ENCODE measurements at regions not wholly inside any gene's neighbourhood (a gene's known extent, or its start where the extent isn't known, plus 50 kb on each side); places are given as distances from the start of the nearest gene placed in this dataset.
"Not testable (repeated sequence)": the region's sequence is repeated elsewhere in the genome, so short reads cannot be mapped to it uniquely, and the experiment has no call there.

DNA sequence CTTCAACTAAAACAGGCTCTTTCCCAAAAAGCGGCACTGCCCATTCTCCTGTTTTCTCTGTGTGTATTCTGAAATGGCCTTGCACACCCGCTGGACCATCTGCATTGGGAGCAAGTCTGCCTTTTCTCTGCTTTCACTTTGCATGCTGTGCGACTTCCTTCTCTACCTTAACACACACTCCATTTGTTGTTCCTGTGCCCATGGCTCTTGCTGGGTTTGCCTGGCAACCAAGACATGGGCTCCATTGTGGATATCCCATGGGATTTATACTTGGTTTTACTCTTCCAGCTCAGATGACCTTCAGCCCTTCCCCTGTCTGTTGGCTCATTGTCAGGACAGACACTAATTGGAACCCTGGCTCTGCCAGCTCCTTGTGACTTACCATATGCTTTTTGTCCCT lies 465.3 kb downstream of the REEP3 start:
- in situ Hi-C loops (cut with MboI; ENCODE audit: low sequenced_read_pairs) = no loop called here

DNA sequence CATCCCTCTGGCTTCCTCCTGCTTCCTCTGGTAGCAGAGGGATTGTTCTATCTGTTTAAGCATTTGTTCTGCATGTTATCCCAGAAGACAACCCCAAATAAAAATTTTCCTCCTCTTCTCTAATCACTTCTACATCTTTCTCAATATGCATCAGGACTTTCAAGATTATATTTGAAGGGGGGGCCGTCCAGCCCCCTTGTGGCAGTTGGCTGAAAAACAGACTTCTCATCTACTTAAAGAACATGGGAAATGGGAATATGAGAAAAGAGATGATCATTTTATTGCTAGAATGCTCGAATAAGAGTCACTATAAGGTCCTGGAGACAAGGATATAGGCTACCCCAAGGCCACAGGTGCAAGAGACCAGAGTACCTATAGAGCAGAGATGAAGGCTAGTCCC lies 466.0 kb downstream of the REEP3 start:
- in situ Hi-C loops (cut with MboI; ENCODE audit: low sequenced_read_pairs) = no loop called here

DNA sequence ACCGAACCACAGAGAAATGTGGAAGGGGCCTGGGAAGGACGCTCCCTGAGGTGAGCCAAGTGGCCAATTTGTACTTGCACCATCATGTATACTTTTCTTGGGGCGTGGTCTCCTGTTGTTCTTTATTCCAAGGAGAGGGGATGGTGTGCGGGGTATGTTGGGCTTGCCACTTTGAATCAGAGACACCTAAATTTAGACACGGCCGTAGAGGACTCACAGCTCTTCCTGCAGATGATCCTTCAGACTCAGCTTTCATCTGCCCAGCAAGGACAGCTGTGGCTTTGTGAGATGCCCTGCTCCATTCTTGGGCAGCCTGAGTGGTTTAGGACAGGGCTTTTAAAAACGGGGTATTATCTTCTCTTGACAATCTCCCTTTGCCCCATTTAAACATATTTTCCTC lies 473.2 kb downstream of the REEP3 start:
- in situ Hi-C loops (cut with MboI; ENCODE audit: low sequenced_read_pairs) = no loop called here

DNA sequence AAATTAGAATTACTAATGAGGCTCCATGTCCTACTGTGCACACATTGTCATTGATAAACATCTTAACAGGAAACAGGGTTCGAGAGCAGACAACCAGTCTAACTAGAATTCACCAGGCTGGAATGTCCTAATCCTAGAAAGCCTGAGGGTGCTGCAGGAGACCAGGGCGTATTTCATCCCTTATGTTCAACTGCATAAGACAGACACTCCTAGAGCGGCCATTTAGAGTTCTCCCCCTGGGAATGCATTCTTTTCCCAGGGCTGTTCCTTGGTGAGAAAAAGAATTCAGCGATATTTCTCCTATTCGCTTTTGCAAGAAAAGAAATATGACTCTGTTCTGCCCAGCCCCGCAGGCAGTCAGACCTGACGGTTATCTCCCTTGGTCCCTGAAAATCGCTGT lies 486.0 kb downstream of the REEP3 start:
- in situ Hi-C loops (cut with MboI; ENCODE audit: low sequenced_read_pairs) = no loop called here

DNA sequence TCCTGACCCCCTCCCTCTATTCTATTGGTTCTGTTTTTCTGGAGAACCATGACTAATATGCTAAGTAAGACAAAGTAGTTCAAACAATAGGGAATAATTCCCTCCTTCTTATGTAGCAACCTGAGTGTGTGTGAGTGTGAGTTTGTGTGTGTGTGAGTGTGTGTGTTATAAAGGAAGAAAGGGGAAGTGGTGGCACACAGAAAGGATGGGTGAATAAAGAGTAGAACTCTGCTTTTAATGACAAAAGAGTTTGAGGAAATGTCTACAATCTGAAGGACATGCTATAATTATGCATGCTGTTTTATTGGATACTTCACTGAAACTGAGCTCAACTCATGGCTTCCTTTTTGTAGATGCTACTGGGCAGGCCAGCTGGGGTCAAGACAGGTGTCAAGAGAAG lies 489.5 kb downstream of the REEP3 start:
- in situ Hi-C loops (cut with MboI; ENCODE audit: low sequenced_read_pairs) = no loop called here

DNA sequence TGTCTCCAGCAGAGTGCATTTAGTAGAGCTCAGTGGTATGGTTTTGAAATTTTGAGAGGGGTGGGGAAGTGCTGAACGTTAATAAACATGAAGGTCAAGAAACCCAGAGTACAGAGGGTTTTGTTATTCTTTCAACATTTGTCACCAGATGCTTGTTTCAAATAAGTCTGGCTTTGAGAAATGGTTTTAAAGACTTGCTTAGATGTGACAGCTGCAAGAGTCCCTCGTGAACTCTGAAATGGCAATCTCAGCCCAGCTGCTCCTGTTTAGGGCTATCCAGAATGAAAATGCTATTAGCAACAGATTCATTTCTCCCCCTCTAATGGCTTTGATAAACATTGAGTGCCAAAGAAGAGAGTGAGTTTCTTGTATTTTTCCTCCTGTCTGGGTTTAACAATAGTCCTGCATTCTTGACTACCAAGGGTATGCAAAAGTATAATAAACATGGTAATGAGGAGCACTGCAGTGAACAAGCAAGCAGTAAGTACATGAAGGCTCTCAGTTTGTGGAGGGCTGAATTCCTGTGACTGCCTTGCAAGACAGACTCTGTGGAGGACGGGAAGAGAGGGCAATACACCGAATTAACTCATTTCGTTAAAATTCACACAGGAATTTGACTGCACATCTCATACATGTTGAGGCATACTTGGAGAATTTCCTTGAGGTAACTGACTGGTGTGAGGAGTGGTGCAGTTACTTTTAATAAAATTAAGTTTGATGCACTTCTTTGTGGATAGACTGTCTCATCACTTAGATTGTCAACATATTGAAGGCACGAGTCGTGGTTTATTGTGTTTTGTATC lies 490.9 kb downstream of the REEP3 start:
- in situ Hi-C loops (cut with MboI; ENCODE audit: low sequenced_read_pairs) = no loop called here

DNA sequence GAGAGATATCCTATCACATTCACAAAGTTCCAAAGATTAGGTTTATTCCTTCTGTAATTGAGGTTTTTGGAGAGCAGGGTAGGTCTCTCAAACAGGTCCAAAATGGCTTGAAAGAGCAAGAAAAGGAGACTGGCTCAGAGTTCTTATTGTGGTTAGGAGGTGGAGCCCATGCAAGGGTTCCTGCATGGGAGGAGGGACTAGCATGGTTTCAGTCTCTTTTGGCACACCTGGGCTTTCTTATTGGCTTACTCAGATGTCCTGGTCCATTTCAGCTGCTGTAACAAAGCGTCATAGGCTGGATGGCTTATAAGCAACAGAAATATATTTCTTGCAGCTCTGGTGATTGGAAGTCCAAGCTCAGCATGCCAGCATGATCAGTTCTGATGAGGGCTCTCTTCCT lies 493.1 kb downstream of the REEP3 start:
- in situ Hi-C loops (cut with MboI; ENCODE audit: low sequenced_read_pairs) = no loop called here

DNA sequence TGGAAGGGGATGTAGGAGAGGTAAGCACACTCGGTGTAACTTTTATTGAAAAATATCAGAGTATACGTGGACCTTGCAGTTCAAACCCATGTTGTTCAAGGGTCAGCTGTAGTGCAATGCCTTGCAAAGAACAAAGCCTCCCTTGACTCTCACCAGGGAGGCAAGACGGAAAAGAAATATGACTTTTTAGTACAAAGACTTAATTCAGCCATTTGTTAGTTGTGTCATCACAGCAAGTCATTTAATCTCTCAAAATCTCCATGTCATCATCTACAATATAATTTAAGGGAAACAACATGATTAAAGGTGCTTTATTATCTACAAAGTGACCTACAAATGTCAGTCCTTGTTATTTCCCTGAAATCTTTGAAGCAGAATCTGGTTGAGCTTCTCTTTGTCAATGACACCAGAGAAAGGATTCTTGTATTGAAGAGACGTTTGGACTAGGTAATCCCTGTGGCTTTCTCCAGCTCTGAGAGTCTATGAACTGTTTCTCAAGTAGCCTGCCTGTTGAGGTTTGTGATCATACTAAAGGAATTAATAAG lies 502.8 kb downstream of the REEP3 start:
- in situ Hi-C loops (cut with MboI; ENCODE audit: low sequenced_read_pairs) = no loop called here

DNA sequence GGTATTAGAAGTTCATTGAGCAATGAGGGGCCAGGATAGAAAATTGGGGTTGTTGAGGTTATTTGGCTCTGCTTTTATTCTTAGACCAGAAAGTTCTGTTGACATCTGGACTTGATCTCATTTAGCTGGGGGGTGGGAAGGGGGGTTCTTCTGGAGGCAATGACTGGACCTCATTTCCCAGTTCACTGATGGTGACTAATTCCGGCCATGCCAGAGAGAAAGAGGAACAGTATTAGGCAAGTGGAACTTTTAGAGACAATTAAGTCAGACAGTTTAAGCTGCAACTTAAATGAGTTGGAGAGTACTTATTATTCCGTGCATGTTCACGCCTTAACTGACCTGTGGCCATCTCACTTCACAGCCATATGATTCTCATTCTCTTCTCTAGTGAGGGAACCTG lies 512.5 kb downstream of the REEP3 start:
- in situ Hi-C loops (cut with MboI; ENCODE audit: low sequenced_read_pairs) = no loop called here

DNA sequence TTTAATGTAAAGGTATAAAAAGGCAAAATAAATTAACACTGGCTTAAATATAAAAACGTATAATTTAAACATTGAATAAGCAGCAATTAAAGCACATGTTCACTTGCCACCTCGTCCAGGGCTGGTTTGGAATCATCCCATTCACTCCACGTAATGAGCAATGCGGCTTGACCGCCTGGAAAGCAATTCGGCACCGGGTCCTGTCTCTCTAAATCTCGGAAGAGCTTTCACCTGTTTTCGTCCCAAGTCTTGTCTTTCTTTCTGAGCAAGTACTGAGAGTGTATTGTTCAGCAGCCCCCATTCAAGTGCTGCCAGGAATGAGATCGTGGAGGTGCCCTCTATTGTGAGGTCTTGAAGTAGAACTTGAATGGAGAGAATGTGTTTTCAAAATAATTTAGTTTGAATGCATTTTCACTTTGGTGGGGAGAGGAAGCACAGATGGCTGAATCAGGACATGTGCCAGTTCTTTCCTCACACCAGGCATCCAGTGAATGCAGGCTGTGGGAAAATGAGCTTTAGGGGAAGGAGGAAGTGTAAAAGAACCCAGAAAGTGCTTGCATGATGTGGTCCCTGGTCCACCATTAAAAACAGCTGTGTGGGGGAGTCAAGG lies 515.2 kb downstream of the REEP3 start:
- in situ Hi-C loops (cut with MboI; ENCODE audit: low sequenced_read_pairs) = no loop called here

DNA sequence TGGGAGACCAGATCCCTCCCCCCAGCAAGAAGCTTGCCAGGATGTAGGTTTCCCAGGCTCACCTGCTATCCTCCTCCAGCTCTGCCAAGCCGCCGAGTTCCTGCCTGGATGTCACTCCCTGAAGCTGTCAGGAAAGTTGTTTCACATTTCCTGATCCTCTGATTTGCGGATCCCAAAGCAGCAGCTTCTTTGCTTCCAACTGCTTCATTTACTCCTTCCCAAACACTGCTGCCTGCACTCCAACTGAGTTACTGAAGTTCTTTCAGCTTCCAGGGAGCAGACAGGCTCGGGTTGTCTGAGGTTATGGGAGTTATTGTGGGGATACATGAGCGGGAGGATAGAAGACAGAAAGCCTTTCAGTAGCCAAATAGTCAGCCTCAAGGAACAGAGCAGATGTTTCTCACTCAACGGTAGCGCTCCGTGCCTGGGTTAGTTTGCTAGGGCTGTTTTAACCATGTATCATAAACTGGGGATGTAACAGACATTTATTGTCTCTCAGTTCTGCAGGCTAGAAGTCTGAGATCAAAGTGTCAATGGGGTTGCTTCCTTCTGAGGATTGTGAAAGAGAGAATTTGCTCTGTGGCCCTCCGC lies 516.0 kb downstream of the REEP3 start:
- in situ Hi-C loops (cut with MboI; ENCODE audit: low sequenced_read_pairs) = no loop called here

DNA sequence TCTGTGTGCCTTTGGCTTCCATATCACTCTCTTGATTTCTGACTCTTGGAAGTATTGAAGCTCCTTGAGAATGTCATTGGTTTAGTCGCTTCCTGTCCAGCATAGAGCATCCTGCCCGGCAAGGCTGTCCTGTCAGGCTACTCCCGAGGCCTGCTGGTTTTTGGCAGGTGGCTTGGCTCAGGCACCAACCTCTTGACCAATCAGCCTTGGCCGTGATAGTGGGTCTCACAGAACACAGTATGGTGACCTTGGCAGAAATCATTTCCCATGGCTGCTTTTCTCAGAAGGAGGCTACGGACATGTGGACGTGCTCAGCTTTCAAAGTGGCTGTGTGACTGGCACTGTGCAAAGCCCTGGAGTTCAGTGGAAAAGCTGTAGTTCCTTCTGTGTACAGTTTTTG lies 516.9 kb downstream of the REEP3 start:
- in situ Hi-C loops (cut with MboI; ENCODE audit: low sequenced_read_pairs) = no loop called here

DNA sequence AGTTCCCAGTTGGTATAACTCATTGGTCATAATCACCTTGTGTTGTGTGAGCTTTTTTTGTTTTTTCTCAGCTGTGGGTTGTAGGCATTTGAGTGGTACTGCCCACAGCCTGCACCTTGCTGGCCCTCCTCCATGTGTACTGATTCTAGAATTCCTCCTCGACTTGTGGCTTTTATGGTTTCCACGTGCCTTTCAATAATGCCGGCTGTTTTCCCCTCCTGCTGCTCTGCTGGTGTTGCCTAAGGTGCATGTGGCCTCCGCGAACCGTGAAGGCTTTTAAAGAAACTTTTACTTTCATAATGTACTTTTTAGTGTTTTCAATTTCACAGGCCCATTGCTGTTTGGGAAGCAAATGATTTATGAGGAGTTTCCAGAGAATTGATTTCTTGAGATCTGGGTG lies 518.0 kb downstream of the REEP3 start:
- in situ Hi-C loops (cut with MboI; ENCODE audit: low sequenced_read_pairs) = no loop called here

DNA sequence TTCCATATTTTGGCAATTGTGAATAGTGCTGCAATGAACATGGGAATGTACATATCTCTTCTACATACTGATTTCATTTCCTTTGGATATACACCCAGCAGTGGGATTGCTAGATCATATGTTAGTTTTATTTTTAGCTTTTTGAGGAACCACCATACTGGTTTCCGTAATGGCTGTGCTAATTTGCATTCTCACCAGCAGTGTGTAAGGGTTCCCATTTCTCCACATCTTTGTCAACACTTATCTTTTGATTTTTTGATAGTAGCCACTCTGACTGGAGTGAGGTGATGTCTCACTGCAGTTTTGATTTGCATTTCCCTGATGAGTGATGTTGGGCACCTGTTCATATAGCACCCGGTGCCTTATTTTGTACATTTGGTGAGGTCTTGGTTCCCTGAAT lies 519.6 kb downstream of the REEP3 start:
- in situ Hi-C loops (cut with MboI; ENCODE audit: low sequenced_read_pairs) = no loop called here

DNA sequence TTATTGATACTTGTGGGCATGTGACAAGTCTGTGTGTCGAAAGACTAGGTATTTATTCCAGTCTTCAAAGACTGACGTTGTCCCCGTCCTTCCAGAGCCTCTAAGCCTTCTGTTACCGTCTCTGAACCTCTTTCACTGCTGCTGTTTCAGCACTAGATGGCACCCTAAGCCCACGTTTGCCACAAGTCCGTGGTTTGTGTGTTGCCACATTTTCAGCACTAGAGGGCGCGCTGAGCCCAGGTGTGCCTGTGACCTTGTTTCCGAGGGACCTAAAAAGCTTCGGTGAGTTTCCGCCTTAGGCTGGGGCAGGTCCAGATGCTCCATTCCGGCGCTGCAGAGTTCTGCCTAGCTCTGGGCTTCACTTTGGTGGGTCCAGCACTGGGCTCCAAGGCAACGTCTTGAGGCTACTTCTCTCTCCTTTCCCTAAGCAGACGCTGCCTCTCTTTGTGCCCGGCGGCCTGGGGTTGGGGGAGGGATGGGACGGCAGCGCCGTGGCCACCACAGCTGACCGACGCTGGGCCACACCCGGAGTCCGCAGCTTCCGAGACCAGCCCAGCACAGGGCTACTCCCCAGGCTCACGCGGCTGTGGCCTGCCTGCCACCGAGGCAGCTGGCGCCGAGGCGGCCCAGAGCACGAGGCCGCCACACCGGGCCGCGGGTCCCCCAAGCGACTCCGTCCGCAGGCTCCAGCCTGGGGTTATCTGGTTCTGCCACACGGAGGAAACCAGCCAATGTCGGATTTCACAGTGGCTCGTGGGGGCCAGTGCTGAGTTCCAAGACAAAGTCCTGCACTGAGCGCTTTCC lies 520.2 kb downstream of the REEP3 start:
- in situ Hi-C loops (cut with MboI; ENCODE audit: low sequenced_read_pairs) = no loop called here

DNA sequence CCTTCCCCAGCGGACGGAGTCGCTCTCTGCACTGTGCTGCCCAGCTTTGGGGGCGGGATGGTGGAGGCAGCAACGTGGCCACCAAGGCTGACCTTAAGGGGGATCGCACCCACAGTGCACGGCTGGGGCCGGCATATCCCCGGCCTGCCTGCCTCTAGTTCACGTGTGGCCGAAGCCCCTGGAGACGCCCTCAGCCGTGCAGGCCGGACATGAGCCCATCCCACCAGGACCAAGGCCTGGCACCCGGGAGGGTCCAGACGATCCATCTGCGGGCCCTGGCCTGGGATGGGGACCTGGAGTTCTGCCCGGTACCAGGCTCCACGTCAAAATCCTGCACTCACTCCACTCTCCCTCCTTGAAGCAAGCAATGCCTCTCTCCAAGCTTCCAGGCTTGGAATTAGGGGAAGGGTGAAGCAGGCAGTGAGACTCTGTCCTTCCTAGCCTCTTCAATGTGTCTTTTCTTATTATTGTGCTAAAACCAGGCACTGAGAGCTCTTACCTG lies 520.8 kb downstream of the REEP3 start:
- in situ Hi-C loops (cut with MboI; ENCODE audit: low sequenced_read_pairs) = no loop called here

DNA sequence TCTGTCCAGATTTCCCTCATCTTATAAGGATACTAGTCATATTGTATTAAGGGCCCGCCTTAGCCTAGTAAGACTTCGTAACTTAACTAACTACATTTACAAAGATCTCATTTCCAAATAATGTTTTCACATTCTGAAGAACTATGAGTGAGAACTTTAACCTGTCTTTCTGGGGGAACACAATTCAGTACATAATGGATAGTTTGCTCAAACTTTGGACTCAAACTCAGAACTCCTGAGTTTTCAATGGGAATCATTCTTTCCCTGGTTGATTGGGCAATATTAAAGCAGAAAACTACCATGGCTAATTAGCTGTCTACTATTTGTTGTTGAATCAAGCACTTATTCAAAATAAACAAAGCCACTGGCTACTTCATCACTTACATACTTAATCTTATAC lies 522.9 kb downstream of the REEP3 start:
- in situ Hi-C loops (cut with MboI; ENCODE audit: low sequenced_read_pairs) = no loop called here

DNA sequence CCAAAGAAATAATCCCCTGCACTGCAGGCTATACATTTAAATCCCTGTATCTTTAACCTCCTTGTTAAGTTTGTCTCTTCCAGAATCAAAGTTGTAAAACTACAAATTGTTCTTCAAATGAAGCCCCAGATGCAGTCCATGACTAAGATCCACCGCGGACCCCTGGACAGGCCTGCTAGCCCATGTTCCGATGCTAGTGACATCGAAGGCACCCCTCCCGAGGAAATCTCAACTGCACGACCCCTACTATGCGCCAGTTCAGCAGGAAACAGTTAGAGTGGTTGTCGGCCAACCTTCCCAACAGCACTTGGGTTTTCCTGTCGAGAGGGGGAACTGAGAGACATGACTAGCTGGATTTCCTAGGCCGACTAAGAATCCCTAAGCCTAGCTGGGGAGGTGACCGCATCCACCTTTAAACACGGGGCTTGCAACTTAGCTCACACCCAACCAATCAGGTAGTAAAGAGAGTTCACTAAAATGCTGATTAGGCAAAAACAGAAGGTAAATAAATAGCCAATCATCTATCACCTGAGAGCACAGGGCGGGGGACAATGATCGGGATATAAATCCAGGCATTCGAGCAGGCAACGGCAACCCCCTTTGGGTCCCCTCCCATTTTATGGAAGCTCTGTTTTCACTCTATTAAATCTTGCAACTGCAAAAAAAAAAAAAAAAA lies 523.9 kb downstream of the REEP3 start:
- in situ Hi-C loops (cut with MboI; ENCODE audit: low sequenced_read_pairs) = not testable (repeated sequence)

DNA sequence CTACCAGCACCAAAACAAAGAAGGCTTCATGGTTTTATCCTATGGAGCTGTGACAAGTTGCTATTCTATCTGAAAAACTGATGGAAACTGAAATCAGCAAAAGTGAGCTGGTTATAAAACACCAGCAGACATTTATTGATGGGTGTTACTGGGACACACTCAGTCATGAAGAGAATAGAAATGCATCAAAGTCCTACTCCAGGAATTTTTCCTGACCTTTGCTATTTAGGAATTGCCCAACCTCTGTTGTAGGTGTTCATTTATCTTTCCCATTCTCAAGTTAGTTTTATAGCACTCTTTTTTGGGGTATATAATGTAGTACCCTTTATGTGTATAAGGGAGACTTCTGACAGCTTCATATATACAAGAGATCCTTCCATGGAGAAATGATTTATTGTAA lies 533.2 kb downstream of the REEP3 start:
- in situ Hi-C loops (cut with MboI; ENCODE audit: low sequenced_read_pairs) = no loop called here

DNA sequence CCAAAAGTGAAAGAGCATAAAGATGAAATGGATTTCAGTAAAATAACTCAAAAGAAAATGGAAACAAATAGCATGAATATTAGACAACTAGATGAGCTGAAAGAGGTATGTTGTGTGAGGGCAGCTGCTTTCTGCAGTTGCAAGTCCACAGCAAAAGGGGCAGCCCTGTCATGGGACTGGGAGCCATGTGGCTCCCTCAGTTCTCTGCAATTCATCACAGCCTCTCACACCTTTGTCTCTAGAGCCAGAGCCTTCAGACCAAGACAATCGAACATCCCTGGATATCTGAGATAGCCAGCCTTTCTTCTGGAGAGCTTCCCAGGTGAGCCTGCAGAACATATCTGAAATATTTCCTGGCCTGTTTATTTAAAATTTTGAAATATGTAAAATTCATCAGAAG lies 538.7 kb downstream of the REEP3 start:
- in situ Hi-C loops (cut with MboI; ENCODE audit: low sequenced_read_pairs) = no loop called here

DNA sequence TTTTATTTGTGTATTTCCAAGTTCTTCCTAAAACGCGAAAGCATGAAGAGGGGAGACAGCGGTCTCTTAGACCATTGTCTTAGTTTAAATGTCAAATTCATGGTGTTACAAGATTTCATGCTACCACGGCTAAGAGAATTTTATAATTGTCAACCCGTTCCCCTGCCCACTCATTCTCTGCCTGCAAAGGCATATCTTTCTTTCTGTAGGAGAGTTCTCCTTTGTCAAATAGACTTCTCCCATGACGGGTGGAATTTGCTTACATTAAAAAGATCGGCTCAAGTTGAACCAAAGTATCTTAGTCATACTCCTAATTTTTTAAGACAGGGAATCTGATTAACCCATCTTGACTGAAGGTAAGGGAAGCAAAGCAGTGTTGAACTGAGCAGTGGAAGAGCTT lies 539.2 kb downstream of the REEP3 start:
- in situ Hi-C loops (cut with MboI; ENCODE audit: low sequenced_read_pairs) = no loop called here
